ENCODE measurements at regions not wholly inside any gene's neighbourhood (a gene's known extent, or its start where the extent isn't known, plus 50 kb on each side); places are given as distances from the start of the nearest gene placed in this dataset.

- no peaks in the 10 kb centered on the region for H3F3A ChIP-seq (ENCODE audit: insufficient read depth, low read length)
- no peaks in the 10 kb centered on the region for H3K36me3 ChIP-seq (replicated peaks; ENCODE audit: insufficient read depth, low read length)
- H3K4me2 ChIP-seq (ENCODE audit: low read depth, low read length), result no peak overlapping the region
- no peaks in the 10 kb centered on the region for H4K20me1 ChIP-seq (ENCODE audit: insufficient read depth, low read length)
- H3K4me1 ChIP-seq (ENCODE audit: low read length), result no peaks in the 10 kb centered on the region
- no peaks in the 10 kb centered on the region for H3K9me2 ChIP-seq (replicated peaks; ENCODE audit: insufficient read depth, low read length)
- no peak for TF ChIP-seq EZH2 (optimal IDR thresholded peaks at IDR 0.05; ENCODE audit: low read depth, low read length)
- TF ChIP-seq CTCF (IDR thresholded peaks at IDR 0.05; ENCODE audit: low read length), result no peak
- no peak overlapping the region for H3K9ac ChIP-seq (ENCODE audit: low read length)
- no peak overlapping the region for H3K4me3 ChIP-seq (ENCODE audit: low read length)
- H3K27me3 ChIP-seq (replicated peaks; ENCODE audit: insufficient read depth, low read length), result no peaks in the 10 kb centered on the region
- no peak overlapping the region for H2AFZ ChIP-seq (ENCODE audit: low read length)
- DNase-seq, result no peak
- no peak overlapping the region for H3K27ac ChIP-seq (ENCODE audit: low read length)
- no peaks in the 10 kb centered on the region for H3K9me3 ChIP-seq (replicated peaks; ENCODE audit: insufficient read depth, low read length)
- no peaks in the 10 kb centered on the region for H3K79me2 ChIP-seq (ENCODE audit: low read length)
Observed at GRCh38 chr2:3129867-3130266, 247.8 kb downstream of the EIPR1 start.

GRCh38 chr2:3128786-3129185 is 248.8 kb downstream of the EIPR1 start:
- no peaks in the 10 kb centered on the region for H4K20me1 ChIP-seq (ENCODE audit: insufficient read depth, low read length)
- H3K4me1 ChIP-seq (ENCODE audit: low read length), result no peaks in the 10 kb centered on the region
- H3K4me2 ChIP-seq (ENCODE audit: low read depth, low read length), result no peak overlapping the region
- no peaks in the 10 kb centered on the region for H3K9me3 ChIP-seq (replicated peaks; ENCODE audit: insufficient read depth, low read length)
- H3F3A ChIP-seq (ENCODE audit: insufficient read depth, low read length), result no peaks in the 10 kb centered on the region
- no peak overlapping the region for H3K9ac ChIP-seq (ENCODE audit: low read length)
- H3K27ac ChIP-seq (ENCODE audit: low read length), result no peak overlapping the region
- H3K79me2 ChIP-seq (ENCODE audit: low read length), result no peaks in the 10 kb centered on the region
- no peaks in the 10 kb centered on the region for H3K27me3 ChIP-seq (replicated peaks; ENCODE audit: insufficient read depth, low read length)
- no peaks in the 10 kb centered on the region for H3K9me2 ChIP-seq (replicated peaks; ENCODE audit: insufficient read depth, low read length)
- no peak for TF ChIP-seq EZH2 (optimal IDR thresholded peaks at IDR 0.05; ENCODE audit: low read depth, low read length)
- no peak for TF ChIP-seq CTCF (IDR thresholded peaks at IDR 0.05; ENCODE audit: low read length)
- no peak for TF ChIP-seq EZH2phosphoT487 (IDR thresholded peaks at IDR 0.05; ENCODE audit: low read length)
- no peak for DNase-seq
- no peak overlapping the region for H3K4me3 ChIP-seq (ENCODE audit: low read length)
- no peaks in the 10 kb centered on the region for H3K36me3 ChIP-seq (replicated peaks; ENCODE audit: insufficient read depth, low read length)
- H2AFZ ChIP-seq (ENCODE audit: low read length), result no peak overlapping the region

- Histone ChIP-seq H3K36me3 (replicated peaks; ENCODE audit: insufficient read depth, low read length) (no peaks in the 10 kb centered on the region), H3K79me2 (ENCODE audit: low read length) (no peaks in the 10 kb centered on the region), H2AFZ (ENCODE audit: low read length) (no peak overlapping the region), H3K9me2 (replicated peaks; ENCODE audit: insufficient read depth, low read length) (no peaks in the 10 kb centered on the region), H3K4me3 (ENCODE audit: low read length) (no peak overlapping the region), H3K9me3 (replicated peaks; ENCODE audit: insufficient read depth, low read length) (no peaks in the 10 kb centered on the region), H3K4me2 (ENCODE audit: low read depth, low read length) (no peak overlapping the region), H3K9ac (ENCODE audit: low read length) (no peak overlapping the region), H3K4me1 (ENCODE audit: low read length) (no peaks in the 10 kb centered on the region), H4K20me1 (ENCODE audit: insufficient read depth, low read length) (no peaks in the 10 kb centered on the region), H3K27ac (ENCODE audit: low read length) (no peak overlapping the region), H3F3A (ENCODE audit: insufficient read depth, low read length) (no peaks in the 10 kb centered on the region), H3K27me3 (replicated peaks; ENCODE audit: insufficient read depth, low read length) (no peaks in the 10 kb centered on the region)
- no peak for TF ChIP-seq CTCF (IDR thresholded peaks at IDR 0.05; ENCODE audit: low read length)
- no peak for TF ChIP-seq EZH2phosphoT487 (IDR thresholded peaks at IDR 0.05; ENCODE audit: low read length)
- TF ChIP-seq EZH2 (optimal IDR thresholded peaks at IDR 0.05; ENCODE audit: low read depth, low read length), result no peak
- DNase-seq, result no peak
Observed at GRCh38 chr2:3127710-3128109, 249.9 kb downstream of the EIPR1 start.

All from MM.1S (cell line).